ENCODE measurements at regions not wholly inside any gene's neighbourhood (a gene's known extent, or its start where the extent isn't known, plus 50 kb on each side); places are given as distances from the start of the nearest gene placed in this dataset.

DNA sequence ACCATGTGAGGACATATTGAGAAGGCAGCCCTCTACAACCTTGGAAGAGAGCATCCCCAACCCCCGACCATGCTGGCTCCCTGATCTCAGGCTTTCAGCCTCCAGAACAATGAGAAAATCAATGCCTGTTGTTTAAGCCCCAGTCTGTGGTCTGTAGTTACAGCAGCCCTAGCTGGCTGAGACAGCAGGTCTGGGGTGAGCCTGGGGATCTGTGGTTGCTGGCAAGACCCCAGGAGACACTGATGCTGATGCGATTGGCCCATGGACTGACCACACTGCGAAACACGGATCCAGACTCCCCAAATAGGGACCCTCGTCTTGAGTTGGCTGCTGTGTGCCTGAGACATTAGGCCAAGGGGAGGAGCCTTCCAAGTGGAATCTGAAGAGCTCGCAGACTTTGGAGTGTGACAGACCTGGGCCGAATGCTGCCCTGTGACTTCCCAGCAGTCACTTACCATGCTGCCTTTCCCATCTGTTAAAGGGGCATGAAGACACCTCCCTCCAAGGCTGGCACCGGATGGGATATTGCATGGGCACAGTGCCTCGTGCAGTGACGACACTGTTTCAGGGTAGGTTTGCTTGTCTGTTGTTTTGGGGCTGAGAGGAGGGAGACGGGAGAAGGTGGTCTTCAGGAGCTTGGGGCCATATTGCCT, 147.8 kb upstream of the RPL38 start:
- TF ChIP-seq CTCF (IDR thresholded peaks at IDR 0.05) (no peak), EP300 (IDR thresholded peaks at IDR 0.05) (no peak)

Data from tibial nerve (tissue), 4 donors.